Naive thymus-derived CD4-positive, alpha-beta T cell (primary cell): ENCODE measurements at regions not wholly inside any gene's neighbourhood (a gene's known extent, or its start where the extent isn't known, plus 50 kb on each side); places are given as distances from the start of the nearest gene placed in this dataset.

ENCODE experiments used
- ATAC-seq: fragments of 150-1000 bp; cut with Tn5 transposase; 2 replicates; pipeline ENCODE4 v1.10.0; 2021; ENCODE audit warnings: mild to moderate bottlenecking, moderate library complexity
- CTCF ChIA-PET: fragments of 350-600 bp; sonication (Branson Sonifier 250); formaldehyde crosslinking; loops from one replicate; lab custom pipeline; 2021; ENCODE audit warnings: antibody characterized with exemption; lab: Charles Lee
- POLR2A ChIA-PET: fragments of 350-600 bp; sonication (Branson Sonifier 250); formaldehyde crosslinking; loops from one replicate; lab custom pipeline; 2021; ENCODE audit warnings: antibody characterized with exemption, inconsistent platforms; lab: Charles Lee
- DNase-seq, 9 donors: peaks; one replicate each; pipeline versions ENCODE4 v3.0.0 to v3.0.0-alpha.2; 2020 to 2022; ENCODE audit warnings: mixed read lengths in 1 of 9
- H3K27ac ChIP-seq: one replicate; pipeline ENCODE4 v1.7.0; 2013; ENCODE audit warnings: mild to moderate bottlenecking, low read depth, low read length, moderate library complexity
- H3K27me3 ChIP-seq, 2 donors: one replicate each; pipeline ENCODE4 v1.7.0; 2013; ENCODE audit warnings: low read length in 2 of 2, mild to moderate bottlenecking in 2 of 2, moderate library complexity in 2 of 2; ENCODE audit not compliant: control insufficient read depth in 2 of 2, insufficient read depth in 2 of 2
- H3K36me3 ChIP-seq, 3 experiments: 1 replicate in 2 of 3; 2 replicates in 1 of 3; pipeline ENCODE4 v1.7.0; 2013; ENCODE audit warnings: low read length in 3 of 3, mild to moderate bottlenecking in 3 of 3, moderate library complexity in 1 of 3; ENCODE audit not compliant: insufficient read depth in 3 of 3, control insufficient read depth in 2 of 3
- H3K4me1 ChIP-seq, 2 donors: one replicate each; pipeline ENCODE4 v1.7.0; 2013; ENCODE audit warnings: low read length in 2 of 2, mild to moderate bottlenecking in 2 of 2, moderate library complexity in 1 of 2; ENCODE audit not compliant: control insufficient read depth in 2 of 2, insufficient read depth in 2 of 2
- H3K4me3 ChIP-seq: 2 replicates; pipeline ENCODE4 v1.7.0; 2013; ENCODE audit warnings: mild to moderate bottlenecking, low read length
- H3K9me3 ChIP-seq, 3 experiments: 1 replicate in 2 of 3; 2 replicates in 1 of 3; pipeline ENCODE4 v1.7.0; 2013; ENCODE audit warnings: low read length in 3 of 3; ENCODE audit not compliant: control insufficient read depth in 2 of 3
- H3K27ac Mint-ChIP-seq, 9 donors: one replicate each; pipeline ENCODE4 v1.8.0; 2020 to 2022; ENCODE audit warnings: mixed read lengths in 9 of 9, mild to moderate bottlenecking in 8 of 9, moderate library complexity in 5 of 9, inconsistent platforms in 2 of 9
- H3K27me3 Mint-ChIP-seq, 5 donors: one replicate each; pipeline ENCODE4 v1.8.0; 2021 to 2022; ENCODE audit warnings: mixed read lengths in 5 of 5, mild to moderate bottlenecking in 1 of 5
- H3K36me3 Mint-ChIP-seq, 5 donors: one replicate each; pipeline ENCODE4 v1.8.0; 2020 to 2022; ENCODE audit warnings: mixed read lengths in 5 of 5, mild to moderate bottlenecking in 3 of 5, inconsistent platforms in 1 of 5
- H3K4me1 Mint-ChIP-seq, 7 donors: one replicate each; pipeline ENCODE4 v1.8.0; 2020 to 2022; ENCODE audit warnings: mixed read lengths in 7 of 7, mild to moderate bottlenecking in 3 of 7, inconsistent platforms in 1 of 7
- H3K4me3 Mint-ChIP-seq, 10 donors: one replicate each; pipeline ENCODE4 v1.8.0; 2020 to 2022; ENCODE audit warnings: mild to moderate bottlenecking in 10 of 10, mixed read lengths in 10 of 10, moderate library complexity in 6 of 10, inconsistent platforms in 2 of 10
- H3K9me3 Mint-ChIP-seq, 11 donors: one replicate each; pipeline ENCODE4 v1.8.0; 2020 to 2022; ENCODE audit warnings: mixed read lengths in 11 of 11, mild to moderate bottlenecking in 4 of 11, inconsistent platforms in 1 of 11, moderate library complexity in 1 of 11
- intact Hi-C, 2 donors: fragments of 100-400 bp; cut with micrococcal nuclease; formaldehyde crosslinking; loops; one replicate each; pipeline ENCODE4 v1.15.1; 2023

DNA sequence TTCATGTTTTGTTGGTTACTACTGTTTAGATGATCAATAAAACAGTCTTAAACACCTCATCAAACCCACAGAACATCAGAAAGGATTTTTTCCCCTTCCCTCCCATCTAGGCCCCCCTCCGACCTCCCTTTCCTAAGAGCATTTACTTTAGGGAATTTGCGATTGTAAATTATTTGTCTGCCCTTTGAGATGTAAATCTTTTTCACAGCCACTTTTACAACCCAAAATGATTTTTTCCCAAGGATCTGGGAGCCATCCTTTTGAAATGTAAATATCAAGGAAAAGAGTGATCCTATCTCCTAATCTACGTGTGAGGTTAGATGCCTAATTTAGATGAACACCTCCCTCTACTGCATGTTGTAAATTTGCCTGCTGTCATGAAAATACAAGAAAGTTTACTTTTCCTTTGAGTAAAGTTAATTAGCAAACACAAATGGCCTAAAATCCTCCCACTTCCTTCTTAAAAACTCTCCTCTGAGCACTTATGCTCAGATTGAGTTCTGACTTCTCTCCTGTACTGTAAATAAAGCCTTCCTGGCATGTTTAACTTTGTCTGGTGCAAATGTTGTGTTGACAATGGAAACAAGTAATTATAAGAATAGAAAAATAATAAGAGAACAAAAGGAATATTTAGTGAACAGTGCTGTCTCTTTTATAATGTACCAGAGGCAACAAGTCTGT, 1646.9 kb upstream of the SPRY2 start:
- Mint-ChIP-seq H3K36me3 (no peaks in the 10 kb centered on the region), H3K9me3 (peaks cover 2 to 18% (median 11%) of the 10 kb centered on the region in 11 donors), H3K4me3 (no peak overlapping the region), H3K27me3 (no peaks in the 10 kb centered on the region), H3K27ac (no peak overlapping the region), H3K4me1 (no peaks in the 10 kb centered on the region)
- intact Hi-C loops, result no loop called here
- no peaks in the 10 kb centered on the region for H3K4me1 ChIP-seq
- ATAC-seq (no peak), DNase-seq (no peak)
- peaks cover 0 to 4% (median 0%) of the 10 kb centered on the region in 3 experiments for H3K9me3 ChIP-seq
- H3K27me3 ChIP-seq, result no peaks in the 10 kb centered on the region
- CTCF ChIA-PET, result no interaction called here
- no peaks in the 10 kb centered on the region for H3K36me3 ChIP-seq
- H3K27ac ChIP-seq, result no peak overlapping the region
- no peak overlapping the region for H3K4me3 ChIP-seq
- POLR2A ChIA-PET, result no interaction called here

DNA sequence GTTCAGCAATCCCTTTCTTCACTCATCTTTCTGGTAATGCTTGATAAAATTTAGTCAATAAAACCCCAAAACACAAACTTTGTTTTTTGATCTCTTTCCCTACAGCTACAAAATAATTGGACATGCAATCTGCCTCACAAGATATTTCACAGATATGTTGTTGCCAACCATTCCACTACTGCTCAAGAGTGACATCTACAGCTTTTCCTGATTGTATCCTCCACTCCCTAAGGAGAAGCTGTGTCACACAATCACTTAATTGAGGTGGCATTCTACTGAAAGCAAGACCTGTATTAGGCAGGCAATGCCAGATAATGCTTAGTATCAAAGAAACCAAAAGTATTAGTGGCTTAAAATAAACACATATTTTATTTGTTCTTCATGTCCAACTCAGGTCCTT, 1646.2 kb upstream of the SPRY2 start:
- intact Hi-C loops, result no loop called here
- no peak overlapping the region for H3K4me3 ChIP-seq
- Mint-ChIP-seq H3K4me1 (no peaks in the 10 kb centered on the region), H3K36me3 (no peaks in the 10 kb centered on the region), H3K27ac (no peak overlapping the region), H3K4me3 (no peak overlapping the region), H3K9me3 (peaks cover 2 to 20% (median 15%) of the 10 kb centered on the region in 11 donors), H3K27me3 (no peaks in the 10 kb centered on the region)
- no peak for DNase-seq
- no peaks in the 10 kb centered on the region for H3K4me1 ChIP-seq
- CTCF ChIA-PET, result no interaction called here
- POLR2A ChIA-PET, result no interaction called here
- no peak for ATAC-seq
- no peaks in the 10 kb centered on the region for H3K36me3 ChIP-seq
- no peak overlapping the region for H3K27ac ChIP-seq
- H3K9me3 ChIP-seq, result peaks cover 0 to 4% (median 0%) of the 10 kb centered on the region in 3 experiments
- no peaks in the 10 kb centered on the region for H3K27me3 ChIP-seq

DNA sequence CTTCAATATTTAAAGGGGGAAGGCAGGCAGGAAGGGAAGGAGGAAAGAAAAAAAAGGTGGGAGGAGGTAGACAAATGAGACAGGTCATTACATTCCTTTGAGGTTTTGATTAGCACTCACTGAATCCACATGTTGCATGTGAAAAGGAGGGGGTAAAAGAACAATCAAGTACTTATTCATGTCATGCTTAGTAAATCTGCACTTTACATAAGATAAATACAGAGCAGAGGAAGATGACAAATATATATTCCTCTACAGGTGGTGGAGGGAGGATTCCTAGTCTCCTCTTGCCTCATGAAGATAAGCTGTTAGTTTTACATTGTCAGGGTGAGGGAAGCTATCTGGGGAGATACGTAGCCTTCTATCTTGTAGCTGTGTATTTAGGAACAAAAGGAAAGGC, 1645.4 kb upstream of the SPRY2 start:
- Histone ChIP-seq H3K27me3 (no peaks in the 10 kb centered on the region), H3K27ac (no peak overlapping the region), H3K36me3 (no peaks in the 10 kb centered on the region), H3K9me3 (peaks cover 0 to 4% (median 0%) of the 10 kb centered on the region in 3 experiments), H3K4me1 (no peaks in the 10 kb centered on the region), H3K4me3 (no peak overlapping the region)
- Mint-ChIP-seq H3K9me3 (peaks cover 2 to 22% (median 15%) of the 10 kb centered on the region in 11 donors), H3K4me1 (no peaks in the 10 kb centered on the region), H3K27me3 (no peaks in the 10 kb centered on the region), H3K27ac (no peak overlapping the region), H3K4me3 (no peak overlapping the region), H3K36me3 (no peaks in the 10 kb centered on the region)
- no peak for ATAC-seq
- POLR2A ChIA-PET, result no interaction called here
- intact Hi-C loops, result no loop called here
- CTCF ChIA-PET, result no interaction called here
- no peak for DNase-seq

DNA sequence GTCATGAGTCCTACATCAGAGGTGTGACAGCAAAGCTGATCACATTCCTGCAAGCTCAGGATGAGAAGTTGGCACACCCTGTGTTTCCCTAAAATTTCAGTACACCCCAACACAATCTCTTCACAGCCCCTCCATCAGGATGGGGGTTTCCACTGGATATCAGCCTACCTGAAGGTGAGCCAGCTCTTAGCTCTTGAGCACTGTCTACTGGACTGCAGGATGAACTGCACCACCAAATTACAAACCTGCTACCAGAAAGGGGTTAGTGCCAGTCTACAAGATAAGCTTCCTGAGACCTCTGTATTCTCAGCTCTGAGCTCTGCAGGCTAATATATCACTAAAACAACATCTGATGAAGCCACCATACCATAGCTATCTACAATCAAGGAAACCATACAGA, 1616.2 kb upstream of the SPRY2 start:
- H3K4me1 ChIP-seq, result no peaks in the 10 kb centered on the region
- ChIA-PET POLR2A (no interaction called here), CTCF (no interaction called here)
- H3K27me3 ChIP-seq, result no peaks in the 10 kb centered on the region
- H3K4me3 ChIP-seq, result no peak overlapping the region
- H3K36me3 ChIP-seq, result no peaks in the 10 kb centered on the region
- Mint-ChIP-seq H3K4me1 (no peaks in the 10 kb centered on the region), H3K36me3 (no peaks in the 10 kb centered on the region), H3K27ac (no peak overlapping the region), H3K27me3 (no peaks in the 10 kb centered on the region), H3K9me3 (peaks cover 1 to 41% (median 11%) of the 10 kb centered on the region in 11 donors), H3K4me3 (no peak overlapping the region)
- intact Hi-C loops, result no loop called here
- no peak for DNase-seq
- no peak for ATAC-seq
- H3K9me3 ChIP-seq, result peaks cover 0 to 3% (median 0%) of the 10 kb centered on the region in 3 experiments
- no peak overlapping the region for H3K27ac ChIP-seq

DNA sequence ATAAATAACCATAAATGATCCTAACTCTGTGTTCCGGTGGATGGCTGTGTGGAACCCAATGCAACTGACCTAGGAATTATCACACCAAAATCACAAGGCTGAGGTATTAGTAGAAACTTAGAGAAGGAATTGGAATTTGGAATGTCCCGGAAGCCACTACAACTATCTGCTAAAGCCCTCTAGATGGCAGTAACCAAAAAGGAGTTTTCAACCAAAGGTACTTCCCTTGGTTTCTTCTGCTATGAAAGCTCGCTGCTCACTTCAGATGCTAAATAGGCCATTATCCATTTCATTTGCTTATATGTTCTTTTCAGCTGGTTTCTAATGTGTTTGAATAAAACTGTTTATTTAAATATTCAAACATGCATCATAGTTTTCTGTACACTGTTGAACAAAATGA, 1589.1 kb upstream of the SPRY2 start:
- H3K27me3 ChIP-seq, result no peaks in the 10 kb centered on the region
- Mint-ChIP-seq H3K27ac (no peak overlapping the region), H3K27me3 (no peaks in the 10 kb centered on the region), H3K4me1 (no peaks in the 10 kb centered on the region), H3K36me3 (no peaks in the 10 kb centered on the region), H3K4me3 (no peak overlapping the region), H3K9me3 (peaks cover 0 to 17% (median 3%) of the 10 kb centered on the region in 11 donors)
- H3K27ac ChIP-seq, result no peak overlapping the region
- ChIA-PET POLR2A (no interaction called here), CTCF (no interaction called here)
- intact Hi-C loops, result no loop called here
- ATAC-seq (no peak), DNase-seq (no peak)
- no peaks in the 10 kb centered on the region for H3K36me3 ChIP-seq
- peaks cover 0 to 3% (median 0%) of the 10 kb centered on the region in 3 experiments for H3K9me3 ChIP-seq
- H3K4me3 ChIP-seq, result no peak overlapping the region
- H3K4me1 ChIP-seq, result no peaks in the 10 kb centered on the region

DNA sequence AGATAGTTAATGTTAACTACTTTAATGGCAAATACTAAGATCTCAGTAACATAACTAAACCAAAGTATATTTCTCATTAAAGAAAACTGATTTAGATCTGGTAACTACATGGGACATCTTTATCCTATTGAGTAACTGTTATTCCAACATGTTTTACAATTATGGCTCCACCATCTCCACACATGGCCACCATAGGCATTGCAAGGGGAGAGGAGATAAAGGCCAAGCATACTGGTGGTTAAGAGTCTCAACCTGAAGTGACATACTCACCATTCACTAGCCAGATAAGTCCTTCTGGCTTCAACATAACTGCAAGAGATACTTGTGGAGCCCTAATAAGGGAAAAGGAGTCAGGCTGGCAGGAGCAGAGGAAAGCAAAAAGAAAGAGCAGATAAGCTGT, 1586.4 kb upstream of the SPRY2 start:
- no peak overlapping the region for H3K4me3 ChIP-seq
- H3K9me3 ChIP-seq, result peaks cover 0 to 3% (median 0%) of the 10 kb centered on the region in 3 experiments
- Mint-ChIP-seq H3K36me3 (no peaks in the 10 kb centered on the region), H3K4me1 (no peaks in the 10 kb centered on the region), H3K9me3 (peaks cover 0 to 13% (median 2%) of the 10 kb centered on the region in 11 donors), H3K4me3 (no peak overlapping the region), H3K27me3 (no peaks in the 10 kb centered on the region), H3K27ac (no peak overlapping the region)
- no peaks in the 10 kb centered on the region for H3K27me3 ChIP-seq
- no peak overlapping the region for H3K27ac ChIP-seq
- H3K36me3 ChIP-seq, result no peaks in the 10 kb centered on the region
- no peaks in the 10 kb centered on the region for H3K4me1 ChIP-seq
- ChIA-PET POLR2A (no interaction called here), CTCF (no interaction called here)
- ATAC-seq (no peak), DNase-seq (no peak)
- intact Hi-C loops, result no loop called here

DNA sequence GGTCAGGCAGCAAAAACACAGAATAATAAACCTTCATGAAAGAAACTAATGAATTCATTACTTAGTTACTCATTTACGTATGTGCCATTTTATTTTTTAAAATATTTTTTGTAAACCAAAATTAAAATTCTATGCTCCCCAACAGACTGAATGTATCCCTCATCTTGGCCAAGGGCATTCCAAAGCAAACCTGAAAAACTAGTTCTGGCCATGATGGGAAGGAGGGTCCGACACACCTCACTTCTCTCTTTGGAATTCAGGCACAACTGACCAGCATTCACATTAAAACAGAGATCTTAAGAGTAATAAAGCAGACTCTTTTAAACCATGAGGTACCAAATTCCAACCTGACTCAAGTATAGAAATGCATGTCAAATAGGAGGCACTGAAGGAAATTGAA, 1576.9 kb upstream of the SPRY2 start:
- no peaks in the 10 kb centered on the region for H3K27me3 Mint-ChIP-seq
- no peak overlapping the region for H3K4me3 ChIP-seq
- CTCF ChIA-PET, result no interaction called here
- H3K36me3 ChIP-seq, result no peaks in the 10 kb centered on the region
- H3K4me1 Mint-ChIP-seq, result no peaks in the 10 kb centered on the region
- no peaks in the 10 kb centered on the region for H3K9me3 ChIP-seq
- H3K36me3 Mint-ChIP-seq, result no peaks in the 10 kb centered on the region
- POLR2A ChIA-PET, result no interaction called here
- H3K4me3 Mint-ChIP-seq, result no peak overlapping the region
- ATAC-seq (no peak), DNase-seq (no peak)
- intact Hi-C loops, result no loop called here
- no peaks in the 10 kb centered on the region for H3K27me3 ChIP-seq
- no peak overlapping the region for H3K27ac Mint-ChIP-seq
- H3K4me1 ChIP-seq, result no peaks in the 10 kb centered on the region
- peaks cover 0 to 27% (median 3%) of the 10 kb centered on the region in 11 donors for H3K9me3 Mint-ChIP-seq
- no peak overlapping the region for H3K27ac ChIP-seq
